HepG2 (cell line): ENCODE measurements at regions not wholly inside any gene's neighbourhood (a gene's known extent, or its start where the extent isn't known, plus 50 kb on each side); places are given as distances from the start of the nearest gene placed in this dataset.
A peak's percentile ranks its signal among the peaks of the same experiment; 100 is the strongest.

ENCODE experiments used
- EP300 ChIP-seq, 3 experiments: sonication (generic) in 1 of 3; formaldehyde crosslinking in 1 of 3; IDR thresholded peaks; 2 replicates each; pipeline versions ENCODE4 v1.5.1 to v1.6.1; 2011 to 2020; ENCODE audit warnings: low read depth in 2 of 3, low read length in 2 of 3, borderline replicate concordance in 1 of 3, improper control_type of control experiment in 1 of 3, mild to moderate bottlenecking in 1 of 3, missing genetic modification reagents in 1 of 3, moderate library complexity in 1 of 3
- ETV5 ChIP-seq: IDR thresholded peaks from 2 replicates; pipeline ENCODE4 v1.6.1; 2018; ENCODE audit warnings: missing biosample characterization, missing genetic modification reagents, inconsistent platforms, borderline replicate concordance
- HES4 ChIP-seq: sonication (generic); formaldehyde crosslinking; IDR thresholded peaks from 2 replicates; pipeline ENCODE4 v1.9.0; 2021; ENCODE audit warnings: mild to moderate bottlenecking, missing genetic modification reagents, borderline replicate concordance
- HNF4A ChIP-seq: sonication (generic); formaldehyde crosslinking; IDR thresholded peaks from 2 replicates; pipeline ENCODE4 v1.4.0; 2020; ENCODE audit warnings: missing genetic modification reagents
- KLF13 ChIP-seq: sonication (generic); formaldehyde crosslinking; IDR thresholded peaks from 2 replicates; pipeline ENCODE4 v1.4.0; 2020; ENCODE audit warnings: mild to moderate bottlenecking, missing genetic modification reagents
- MAF1 ChIP-seq: sonication (generic); formaldehyde crosslinking; IDR thresholded peaks from 2 replicates; pipeline ENCODE4 v1.5.0; 2020; ENCODE audit warnings: missing genetic modification reagents, borderline replicate concordance
- NCOA5 ChIP-seq: sonication (generic); formaldehyde crosslinking; IDR thresholded peaks from 2 replicates; pipeline ENCODE4 v1.4.0; 2020; ENCODE audit warnings: missing genetic modification reagents
- NPAS2 ChIP-seq: sonication (generic); formaldehyde crosslinking; IDR thresholded peaks from 2 replicates; pipeline ENCODE4 v1.8.0; 2022; ENCODE audit warnings: mild to moderate bottlenecking, missing genetic modification reagents, borderline replicate concordance
- SALL1 ChIP-seq: sonication (generic); formaldehyde crosslinking; IDR thresholded peaks from 2 replicates; pipeline ENCODE4 v1.8.0; 2022; ENCODE audit warnings: mild to moderate bottlenecking, missing genetic modification reagents
- WIZ ChIP-seq: sonication (generic); formaldehyde crosslinking; IDR thresholded peaks from 2 replicates; pipeline ENCODE4 v1.5.1; 2020; ENCODE audit warnings: mild to moderate bottlenecking, missing genetic modification reagents
- ZFP36L1 ChIP-seq: sonication (generic); formaldehyde crosslinking; IDR thresholded peaks from 2 replicates; pipeline ENCODE4 v1.8.0; 2022; ENCODE audit warnings: mild to moderate bottlenecking, missing genetic modification reagents, moderate library complexity
- ZNF687 ChIP-seq: sonication (generic); formaldehyde crosslinking; IDR thresholded peaks from 2 replicates; pipeline ENCODE4 v1.5.1; 2020; ENCODE audit warnings: mild to moderate bottlenecking, missing genetic modification reagents, moderate library complexity
- ZNF879 ChIP-seq: sonication (generic); formaldehyde crosslinking; IDR thresholded peaks from 2 replicates; pipeline ENCODE4 v1.8.1; 2023; ENCODE audit warnings: missing genetic modification reagents
- TF ChIP-seq, protein P1 (sequence below): sonication (generic); formaldehyde crosslinking; IDR thresholded peaks from 2 replicates; pipeline ENCODE4 v1.5.1; 2020; ENCODE audit warnings: mild to moderate bottlenecking, moderate library complexity, missing genetic modification reagents

DNA sequence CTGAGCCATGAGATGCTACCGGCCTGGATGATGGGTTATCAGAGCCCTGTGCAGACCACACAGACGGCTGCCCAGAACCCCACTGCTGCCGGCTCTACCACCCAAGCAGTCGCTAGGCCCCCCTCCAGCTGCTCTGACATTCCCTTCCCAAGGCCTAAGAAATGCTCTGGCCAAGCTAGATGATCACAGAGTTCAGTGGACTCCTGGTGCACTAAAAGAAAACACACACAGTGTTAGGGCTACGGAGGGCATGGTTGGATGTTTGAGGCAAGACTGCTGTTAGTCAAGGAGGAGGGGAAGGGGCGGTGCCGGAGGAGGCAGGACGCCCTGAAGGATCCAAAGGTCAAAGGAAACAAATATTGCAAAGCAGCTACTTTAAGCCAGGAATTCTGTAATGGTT, 174.5 kb downstream of the MYCN start (continued):
- peak; percentile 27; the same call in 1 of the 2 replicates for TF ChIP-seq SALL1 (CRISPR knock-in tag)
- TF ChIP-seq, protein P1, sequence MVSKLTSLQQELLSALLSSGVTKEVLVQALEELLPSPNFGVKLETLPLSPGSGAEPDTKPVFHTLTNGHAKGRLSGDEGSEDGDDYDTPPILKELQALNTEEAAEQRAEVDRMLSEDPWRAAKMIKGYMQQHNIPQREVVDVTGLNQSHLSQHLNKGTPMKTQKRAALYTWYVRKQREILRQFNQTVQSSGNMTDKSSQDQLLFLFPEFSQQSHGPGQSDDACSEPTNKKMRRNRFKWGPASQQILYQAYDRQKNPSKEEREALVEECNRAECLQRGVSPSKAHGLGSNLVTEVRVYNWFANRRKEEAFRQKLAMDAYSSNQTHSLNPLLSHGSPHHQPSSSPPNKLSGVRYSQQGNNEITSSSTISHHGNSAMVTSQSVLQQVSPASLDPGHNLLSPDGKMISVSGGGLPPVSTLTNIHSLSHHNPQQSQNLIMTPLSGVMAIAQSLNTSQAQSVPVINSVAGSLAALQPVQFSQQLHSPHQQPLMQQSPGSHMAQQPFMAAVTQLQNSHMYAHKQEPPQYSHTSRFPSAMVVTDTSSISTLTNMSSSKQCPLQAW (CRISPR knock-in tag), result no peak
- no peak for TF ChIP-seq MAF1
- peak; percentile 64; the same call in 1 of the 2 replicates for TF ChIP-seq KLF13 (CRISPR knock-in tag)
- 0 out of 2 replicates have a peak, but pooled peaks have one; percentile 40 for TF ChIP-seq HES4 (CRISPR knock-in tag)
- TF ChIP-seq ETV5, result 0 out of 2 replicates have a peak, but pooled peaks have one; percentile 13
- TF ChIP-seq HNF4A (CRISPR knock-in tag), result peak; percentile 83
- TF ChIP-seq ZNF879 (CRISPR knock-in tag), result no peak
- no peak for TF ChIP-seq ZFP36L1 (CRISPR knock-in tag)
- TF ChIP-seq EP300 (IDR thresholded peaks at IDR 0.05; ENCODE audit: low read depth in 2 of 2, low read length in 2 of 2), result peak in 1 of 2 experiments; percentile 62; a peak in 1 of 4 replicates
- TF ChIP-seq EP300 (CRISPR knock-in tag; IDR thresholded peaks at IDR 0.05; ENCODE audit: borderline replicate concordance), result no peak
- no peak for TF ChIP-seq NCOA5 (CRISPR knock-in tag)
- peak; percentile 40 for TF ChIP-seq ZNF687 (CRISPR knock-in tag)
- TF ChIP-seq NPAS2 (CRISPR knock-in tag), result no peak
- TF ChIP-seq WIZ (CRISPR knock-in tag), result no peak
